ENCODE measurements at regions not wholly inside any gene's neighbourhood (a gene's known extent, or its start where the extent isn't known, plus 50 kb on each side); places are given as distances from the start of the nearest gene placed in this dataset.

DNA sequence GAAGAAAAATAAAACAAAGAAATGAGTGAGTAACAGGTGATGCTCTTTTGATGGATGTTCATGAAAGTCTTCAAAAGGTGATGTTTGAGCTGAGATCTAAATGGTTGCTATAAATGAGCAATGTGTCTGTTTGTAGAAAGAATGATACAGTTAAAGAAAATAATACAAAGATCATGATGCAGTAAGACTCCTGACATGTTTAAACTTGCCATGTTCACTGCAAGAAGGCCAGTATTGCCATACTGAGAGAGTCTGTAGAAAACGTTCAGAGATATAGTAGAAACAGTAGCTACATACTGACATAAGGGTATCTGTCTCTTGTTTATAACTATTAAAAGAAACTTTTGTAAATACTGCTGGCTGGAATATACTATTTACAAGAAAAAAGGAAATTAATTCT lies 1609.2 kb upstream of the ACO1 start:
- Histone ChIP-seq H3K27me3 (ENCODE audit: control insufficient read depth in 1 of 2, insufficient read depth in 2 of 2, low read length in 2 of 2) (no peaks in the 10 kb centered on the region), H3K36me3 (replicated peaks in 1 of 2; ENCODE audit: control insufficient read depth in 1 of 2, insufficient read depth in 2 of 2, low read length in 2 of 2) (no peaks in the 10 kb centered on the region), H3K79me2 (ENCODE audit: insufficient read depth, low read length) (no peaks in the 10 kb centered on the region), H4K20me1 (ENCODE audit: insufficient read depth, low read length) (no peaks in the 10 kb centered on the region), H3K27ac (ENCODE audit: extremely low read length, insufficient read depth, low read length) (no peak overlapping the region), H3K9ac (ENCODE audit: insufficient read depth, low read depth, low read length) (no peak overlapping the region), H3K9me3 (ENCODE audit: low read length) (no peaks in the 10 kb centered on the region), H3K4me2 (ENCODE audit: low read depth, low read length) (no peak overlapping the region), H3K4me3 (replicated peaks in 1 of 3; ENCODE audit: insufficient read depth in 1 of 3, low read depth in 2 of 3, low read length in 3 of 3) (no peak overlapping the region), H3K4me1 (ENCODE audit: insufficient read depth, low read length) (no peaks in the 10 kb centered on the region), H2AFZ (ENCODE audit: low read length) (no peak overlapping the region)
- BruUV-seq (replicated peaks) = no TSS peak
- intact Hi-C loops (cut with micrococcal nuclease; ENCODE audit: unreplicated experiment) = loop anchor here (2.0 kb wide), 1 partner anchor 944 kb away; no protein-coding TSS in a partner anchor
- no peak for FAIRE-seq
- ChIA-PET POLR2A (no interaction called here), CTCF (ENCODE audit: low intra/inter-chr PET ratio, low total read pairs) (no interaction called here)
- DNase-seq (ENCODE audit: low spot score) = no peak
- in situ Hi-C loops (cut with HindIII; ENCODE audit: extremely low pct_ligation_motif_present, low pct_unique_long_range_greater_than_20kb) = no loop called here
- no peak for ATAC-seq
- TF ChIP-seq HDAC2 (CRISPR knock-in tag; IDR thresholded peaks at IDR 0.05) = no peak
- TF ChIP-seq ZNF460 (CRISPR knock-in tag; IDR thresholded peaks at IDR 0.05; ENCODE audit: borderline replicate concordance) = no peak
- no peak for TF ChIP-seq ZNF709 (CRISPR knock-in tag; IDR thresholded peaks at IDR 0.05)
- no peak for TF ChIP-seq ZHX2 (IDR thresholded peaks at IDR 0.05; ENCODE audit: low read depth)
- no peak for TF ChIP-seq ZHX2 (CRISPR knock-in tag; IDR thresholded peaks at IDR 0.05; ENCODE audit: borderline replicate concordance)
- TF ChIP-seq ESRRA (CRISPR knock-in tag; IDR thresholded peaks at IDR 0.05; ENCODE audit: low read depth) = no peak
- TF ChIP-seq KLF12 (CRISPR knock-in tag; IDR thresholded peaks at IDR 0.05; ENCODE audit: borderline replicate concordance) = no peak
- no peak for TF ChIP-seq PRDM10 (CRISPR knock-in tag; IDR thresholded peaks at IDR 0.05; ENCODE audit: low read depth)
- TF ChIP-seq MAFG (CRISPR knock-in tag; IDR thresholded peaks at IDR 0.05) = no peak
- TF ChIP-seq HDAC1 (CRISPR knock-in tag; IDR thresholded peaks at IDR 0.05) = no peak
- no peak for TF ChIP-seq JUND (CRISPR knock-in tag; IDR thresholded peaks at IDR 0.05)
- TF ChIP-seq ARNTL (CRISPR knock-in tag; IDR thresholded peaks at IDR 0.05) = no peak
- TF ChIP-seq ZNF44 (CRISPR knock-in tag; IDR thresholded peaks at IDR 0.05) = no peak
- no peak for TF ChIP-seq NAIF1 (CRISPR knock-in tag; IDR thresholded peaks at IDR 0.05; ENCODE audit: borderline replicate concordance)
- 0% methylated on average over 1 of the region's 1 CpG for WGBS (ENCODE audit: low lambda C conversion rate)
